ENCODE measurements at regions not wholly inside any gene's neighbourhood (a gene's known extent, or its start where the extent isn't known, plus 50 kb on each side); places are given as distances from the start of the nearest gene placed in this dataset.

- DNase-seq: no peak
Observed at GRCh38 chr6:14934013-14934412, 311.9 kb upstream of the JARID2 start.

- DNase-seq: no peak
Observed at GRCh38 chr6:14934844-14935243, 311.0 kb upstream of the JARID2 start.

GRCh38 chr6:14936861-14937260, 309.0 kb upstream of the JARID2 start:
- DNase-seq: no peak

GRCh38 chr6:14943116-14943515, 302.8 kb upstream of the JARID2 start:
- no peak for DNase-seq

GRCh38 chr6:14944593-14944992, 301.3 kb upstream of the JARID2 start:
- no peak for DNase-seq

- DNase-seq: no peak
Observed at GRCh38 chr6:14945461-14946185, 300.2 kb upstream of the JARID2 start.

GRCh38 chr6:14946753-14947152, 299.1 kb upstream of the JARID2 start:
- DNase-seq: no peak

GRCh38 chr6:14948586-14949245, 297.2 kb upstream of the JARID2 start:
- DNase-seq: no peak

- no peak for DNase-seq
Observed at GRCh38 chr6:14950103-14950969, 295.5 kb upstream of the JARID2 start.

- DNase-seq: no peak
Observed at GRCh38 chr6:14950970-14951276, 294.9 kb upstream of the JARID2 start.

GRCh38 chr6:14951704-14952103, 294.2 kb upstream of the JARID2 start:
- no peak for DNase-seq

GRCh38 chr6:14953836-14954235, 292.0 kb upstream of the JARID2 start:
- no peak for DNase-seq

GRCh38 chr6:14957355-14958059, 288.4 kb upstream of the JARID2 start:
- no peak for DNase-seq

- DNase-seq: no peak
Observed at GRCh38 chr6:14959324-14959885, 286.5 kb upstream of the JARID2 start.

- DNase-seq: no peak
Observed at GRCh38 chr6:14964556-14965270, 281.2 kb upstream of the JARID2 start.

GRCh38 chr6:14965424-14966075, 280.3 kb upstream of the JARID2 start:
- no peak for DNase-seq

- DNase-seq: no peak
Observed at GRCh38 chr6:14966096-14966905, 279.6 kb upstream of the JARID2 start.

GRCh38 chr6:14966906-14967711, 278.8 kb upstream of the JARID2 start:
- DNase-seq: no peak

- no peak for DNase-seq
Observed at GRCh38 chr6:14968056-14968637, 277.7 kb upstream of the JARID2 start.
